Kidney (tissue), 13 donors: ENCODE measurements at regions not wholly inside any gene's neighbourhood (a gene's known extent, or its start where the extent isn't known, plus 50 kb on each side); places are given as distances from the start of the nearest gene placed in this dataset.
A peak's percentile ranks its signal among the peaks of the same experiment; 100 is the strongest.

Experiments
- DNase-seq, 5 donors: peaks; one replicate each; pipeline ENCODE4 v3.0.0-alpha.2; 2013 to 2020
- FAIRE-seq: peaks from 2 replicates; lab custom pipeline; 2012; peaks lifted over from hg19 to GRCh38; lab: Jason Lieb, UNC
- H3K27ac ChIP-seq, 2 donors: one replicate each; pipeline ENCODE4 v1.7.0; 2013; ENCODE audit warnings: low read depth in 2 of 2, low read length in 2 of 2, inconsistent platforms in 1 of 2
- H3K27me3 ChIP-seq: one replicate; pipeline ENCODE4 v1.7.1; 2013; ENCODE audit warnings: low read length, inconsistent platforms; ENCODE audit not compliant: control insufficient read depth, insufficient read depth
- H3K36me3 ChIP-seq, 3 donors: one replicate each; pipeline versions ENCODE4 v1.7.0 to v1.7.1; 2013; ENCODE audit warnings: low read length in 3 of 3, control low read depth in 1 of 3, inconsistent platforms in 1 of 3; ENCODE audit not compliant: insufficient read depth in 3 of 3, control insufficient read depth in 2 of 3
- H3K4me1 ChIP-seq, 3 donors: one replicate each; pipeline versions ENCODE4 v1.7.0 to v1.7.1; 2013; ENCODE audit warnings: low read length in 3 of 3, inconsistent platforms in 1 of 3, low read depth in 1 of 3; ENCODE audit not compliant: control insufficient read depth in 2 of 3, insufficient read depth in 2 of 3
- H3K4me3 ChIP-seq, 3 donors: one replicate each; pipeline versions ENCODE4 v1.7.0 to v1.8.1; 2013; ENCODE audit warnings: low read length in 3 of 3, control low read depth in 1 of 3, inconsistent platforms in 1 of 3
- H3K9ac ChIP-seq, 3 donors: one replicate each; pipeline versions ENCODE4 v1.7.0 to v1.7.1; 2013; ENCODE audit warnings: low read length in 3 of 3, control low read depth in 1 of 3, inconsistent platforms in 1 of 3
- H3K9me3 ChIP-seq, 3 donors: one replicate each; pipeline versions ENCODE4 v1.7.0 to v1.7.1; 2013; ENCODE audit warnings: low read length in 3 of 3, control low read depth in 1 of 3, inconsistent platforms in 1 of 3; ENCODE audit not compliant: control insufficient read depth in 2 of 3, insufficient read depth in 1 of 3
- intact Hi-C: fragments of 100-400 bp; cut with DNase I; formaldehyde crosslinking; loops from one replicate; pipeline ENCODE4 v1.11.1; 2022
- TF ChIP-seq, protein P1 (sequence below): IDR thresholded peaks from 3 replicates; pipeline ENCODE4 v1.5.1; 2012; ENCODE audit warnings: mild to moderate bottlenecking, moderate library complexity, borderline replicate concordance; ENCODE audit not compliant: insufficient read depth; ENCODE audit errors: extremely low read depth
- donor health status: control.
- donor health status: control.
- donor health status: control.
- donor health status: control.
- donor health status: control.
- donor health status: DM: yes; HTN: yes; CAD: no.
- donor health status: Normal renal cell carcinoma (clear cell type).

DNA sequence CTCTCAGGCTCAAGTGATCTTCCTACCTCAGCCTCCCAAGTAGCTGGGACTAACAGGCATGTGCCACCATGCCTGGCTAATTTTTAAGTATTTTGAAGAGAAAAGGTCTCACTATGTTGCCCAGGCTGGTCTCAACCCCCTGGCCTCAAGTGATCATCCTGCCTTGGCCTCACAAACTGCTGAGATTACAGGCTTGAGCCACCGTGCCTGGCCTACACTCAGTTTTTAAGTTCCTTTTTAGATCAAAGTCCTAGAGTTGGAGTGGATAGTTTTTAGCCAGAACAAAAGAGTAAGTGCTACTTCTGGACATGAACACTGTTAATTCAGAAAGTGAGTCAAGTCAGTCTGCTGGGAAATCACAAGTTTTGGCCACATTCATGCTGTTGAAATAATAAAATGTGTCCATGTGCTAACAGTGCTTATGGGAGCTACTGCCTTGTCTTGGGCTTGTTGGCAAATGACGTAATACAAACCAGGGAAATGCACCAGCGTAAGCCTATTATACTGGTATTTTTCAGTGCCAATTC is 84.2 kb downstream of the NDUFS5 start:
- FAIRE-seq (no peak), DNase-seq (no peak)
- H3K36me3 ChIP-seq: no peaks in the 10 kb centered on the region
- H3K4me1 ChIP-seq: peaks cover 10 to 41% (median 36%) of the 10 kb centered on the region in 3 donors
- H3K27ac ChIP-seq: peak overlapping the region; percentile 2 to 39
- no peaks in the 10 kb centered on the region for H3K9me3 ChIP-seq
- TF ChIP-seq, protein P1, sequence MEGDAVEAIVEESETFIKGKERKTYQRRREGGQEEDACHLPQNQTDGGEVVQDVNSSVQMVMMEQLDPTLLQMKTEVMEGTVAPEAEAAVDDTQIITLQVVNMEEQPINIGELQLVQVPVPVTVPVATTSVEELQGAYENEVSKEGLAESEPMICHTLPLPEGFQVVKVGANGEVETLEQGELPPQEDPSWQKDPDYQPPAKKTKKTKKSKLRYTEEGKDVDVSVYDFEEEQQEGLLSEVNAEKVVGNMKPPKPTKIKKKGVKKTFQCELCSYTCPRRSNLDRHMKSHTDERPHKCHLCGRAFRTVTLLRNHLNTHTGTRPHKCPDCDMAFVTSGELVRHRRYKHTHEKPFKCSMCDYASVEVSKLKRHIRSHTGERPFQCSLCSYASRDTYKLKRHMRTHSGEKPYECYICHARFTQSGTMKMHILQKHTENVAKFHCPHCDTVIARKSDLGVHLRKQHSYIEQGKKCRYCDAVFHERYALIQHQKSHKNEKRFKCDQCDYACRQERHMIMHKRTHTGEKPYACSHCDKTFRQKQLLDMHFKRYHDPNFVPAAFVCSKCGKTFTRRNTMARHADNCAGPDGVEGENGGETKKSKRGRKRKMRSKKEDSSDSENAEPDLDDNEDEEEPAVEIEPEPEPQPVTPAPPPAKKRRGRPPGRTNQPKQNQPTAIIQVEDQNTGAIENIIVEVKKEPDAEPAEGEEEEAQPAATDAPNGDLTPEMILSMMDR: no peak
- no peaks in the 10 kb centered on the region for H3K27me3 ChIP-seq
- H3K9ac ChIP-seq: no peak overlapping the region
- intact Hi-C loops: no loop called here
- H3K4me3 ChIP-seq: no peak overlapping the region

GRCh38 chr1:39110882-39111281 is 84.7 kb downstream of the NDUFS5 start:
- Histone ChIP-seq H3K36me3 (no peaks in the 10 kb centered on the region), H3K27ac (peak overlapping the region; percentile 2 to 39), H3K4me1 (peaks cover 10 to 46% (median 40%) of the 10 kb centered on the region in 3 donors), H3K9ac (no peak overlapping the region), H3K9me3 (no peaks in the 10 kb centered on the region), H3K4me3 (no peak overlapping the region), H3K27me3 (no peaks in the 10 kb centered on the region)
- intact Hi-C loops: no loop called here
- DNase-seq (no peak), FAIRE-seq (no peak)
- TF ChIP-seq, protein P1: no peak

- H3K4me1 ChIP-seq: peaks cover 0 to 46% (median 44%) of the 10 kb centered on the region in 3 donors
- no peak overlapping the region for H3K4me3 ChIP-seq
- no peaks in the 10 kb centered on the region for H3K9me3 ChIP-seq
- TF ChIP-seq, protein P1: no peak
- H3K27me3 ChIP-seq: no peaks in the 10 kb centered on the region
- intact Hi-C loops: no loop called here
- FAIRE-seq: no peak
- no peak for DNase-seq
- H3K9ac ChIP-seq: no peak overlapping the region
- H3K36me3 ChIP-seq: no peaks in the 10 kb centered on the region
- H3K27ac ChIP-seq: no peak overlapping the region
These were observed 87.1 kb downstream of the NDUFS5 start for GRCh38 chr1:39113109-39113743.
